H4 (cell line): ENCODE measurements at regions not wholly inside any gene's neighbourhood (a gene's known extent, or its start where the extent isn't known, plus 50 kb on each side); places are given as distances from the start of the nearest gene placed in this dataset.
A peak's percentile ranks its signal among the peaks of the same experiment; 100 is the strongest.
"Not testable (repeated sequence)": the region's sequence is repeated elsewhere in the genome, so short reads cannot be mapped to it uniquely, and the experiment has no call there.

Source experiments
- DNase-seq: peaks from one replicate; pipeline ENCODE4 v3.0.0-alpha.2; 2015; ENCODE audit warnings: low spot score

DNA sequence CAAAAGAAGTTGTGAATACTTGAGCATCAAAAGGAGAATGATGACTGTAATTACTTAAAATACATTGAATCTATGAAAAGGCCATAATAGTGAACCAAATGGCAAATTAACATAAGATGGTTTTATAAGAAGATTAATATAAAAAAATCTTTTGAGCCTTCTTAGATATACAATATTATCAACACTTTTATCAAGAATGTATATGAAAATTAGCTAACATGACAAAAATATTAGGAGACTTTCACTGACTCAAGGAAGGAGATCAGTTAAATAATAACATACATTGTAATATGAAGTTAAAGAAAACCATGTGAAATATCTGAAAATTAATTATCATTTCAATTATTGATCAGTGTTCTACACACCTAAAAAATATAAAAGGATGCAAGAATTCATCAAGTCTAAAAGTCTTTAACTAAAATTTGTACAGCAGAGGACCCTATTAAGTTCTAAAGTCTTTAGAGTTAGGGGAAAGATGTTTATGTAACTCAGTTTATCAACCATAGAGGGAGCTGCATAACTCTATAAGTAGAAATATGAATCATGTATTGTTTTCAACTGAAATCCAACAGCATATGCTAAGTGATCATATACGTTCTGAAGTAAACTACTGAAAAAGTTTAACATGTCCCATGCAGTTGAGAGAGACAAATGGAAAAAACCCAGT lies 756.1 kb upstream of the MIR17HG start:
- DNase-seq, result no peak

DNA sequence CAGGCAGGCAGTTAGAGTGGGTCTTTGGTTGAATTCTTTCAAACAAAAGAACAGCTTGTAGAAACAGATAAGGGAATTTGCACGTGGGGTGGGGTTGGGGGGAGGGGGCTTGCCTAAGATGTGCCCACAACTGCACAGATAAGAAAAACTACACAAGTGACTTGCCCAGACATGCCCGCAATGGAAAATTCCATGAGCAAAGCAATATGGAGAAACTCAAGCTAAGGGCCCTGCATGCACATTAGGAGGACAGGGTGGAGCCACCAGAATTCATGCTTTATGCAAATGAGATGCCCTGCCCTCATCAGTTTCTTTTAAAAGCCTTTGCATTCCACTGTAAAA lies 755.6 kb upstream of the MIR17HG start:
- no peak for DNase-seq

DNA sequence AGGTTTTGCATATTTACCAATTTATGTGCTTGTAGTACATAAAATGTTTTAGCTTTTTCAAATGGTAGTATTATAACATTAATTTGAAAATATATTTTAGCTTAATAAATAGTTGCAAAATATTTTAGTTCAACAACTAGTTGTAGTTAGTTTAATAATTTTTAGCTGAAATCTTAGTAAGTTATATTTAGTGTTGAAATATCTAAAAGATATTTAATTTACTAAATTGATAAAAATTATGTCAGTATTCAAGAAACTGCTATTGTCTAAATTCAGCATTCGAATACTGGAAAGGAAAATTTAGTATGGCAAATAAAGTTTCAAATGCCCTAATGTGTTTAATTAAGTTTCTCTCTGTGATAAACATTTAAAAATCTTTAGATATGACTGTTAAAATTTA lies 754.5 kb upstream of the MIR17HG start:
- no peak for DNase-seq

DNA sequence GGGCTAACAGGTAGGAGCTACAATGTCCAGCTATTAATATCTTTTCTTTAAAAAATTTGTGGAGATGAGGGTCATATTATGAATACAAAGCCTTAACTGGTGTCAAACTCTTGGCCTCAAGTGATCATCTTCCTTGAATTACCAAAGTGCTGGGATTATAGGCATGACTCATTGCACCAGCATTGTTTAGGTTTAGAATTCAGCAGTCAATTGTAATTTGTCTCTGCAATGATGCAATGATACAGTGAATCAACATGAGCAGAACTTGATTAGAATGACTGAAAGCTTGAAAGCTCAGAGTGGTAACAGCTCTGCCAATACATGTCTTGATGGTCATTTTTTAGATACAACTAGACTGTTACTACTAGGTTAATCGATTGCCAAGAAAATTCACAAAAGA lies 752.8 kb upstream of the MIR17HG start:
- DNase-seq, result peak; percentile 23

DNA sequence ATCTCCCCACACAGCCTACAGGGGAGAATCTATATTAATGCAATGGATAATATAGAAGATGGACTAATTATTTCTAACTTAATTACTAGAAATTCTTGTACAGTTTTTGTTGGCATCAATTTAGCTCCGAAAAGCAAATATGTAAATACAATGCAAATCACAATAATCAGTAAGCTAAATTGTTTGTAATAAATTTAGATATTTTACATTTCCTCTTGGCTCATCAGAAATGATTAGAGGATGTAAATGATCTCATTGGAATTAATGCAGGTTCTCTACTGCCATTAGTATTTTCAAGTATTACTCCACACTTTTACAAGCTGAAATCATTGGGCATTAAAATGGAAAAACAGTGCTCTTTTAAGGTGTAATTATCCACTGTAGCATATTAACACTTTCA lies 741.8 kb upstream of the MIR17HG start:
- no peak for DNase-seq

DNA sequence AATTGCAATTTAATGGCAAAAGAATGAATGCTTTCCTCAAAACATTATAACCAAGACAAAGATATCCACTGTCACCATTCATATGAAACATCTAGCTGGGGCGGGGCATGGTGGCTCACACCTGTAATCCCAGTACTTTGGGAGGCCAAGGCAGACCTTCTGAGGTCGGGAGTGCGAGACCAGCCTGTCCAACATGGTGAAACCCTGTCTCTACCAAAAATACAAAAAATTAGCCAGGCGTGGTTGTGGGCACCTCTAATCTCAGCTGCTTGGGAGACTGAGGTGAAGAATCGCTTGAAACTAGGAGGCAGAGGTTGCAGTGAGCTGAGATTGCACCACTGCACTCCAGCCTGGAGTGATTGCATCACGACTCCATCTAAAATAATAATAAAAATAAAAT lies 740.6 kb upstream of the MIR17HG start:
- DNase-seq, result not testable (repeated sequence)

DNA sequence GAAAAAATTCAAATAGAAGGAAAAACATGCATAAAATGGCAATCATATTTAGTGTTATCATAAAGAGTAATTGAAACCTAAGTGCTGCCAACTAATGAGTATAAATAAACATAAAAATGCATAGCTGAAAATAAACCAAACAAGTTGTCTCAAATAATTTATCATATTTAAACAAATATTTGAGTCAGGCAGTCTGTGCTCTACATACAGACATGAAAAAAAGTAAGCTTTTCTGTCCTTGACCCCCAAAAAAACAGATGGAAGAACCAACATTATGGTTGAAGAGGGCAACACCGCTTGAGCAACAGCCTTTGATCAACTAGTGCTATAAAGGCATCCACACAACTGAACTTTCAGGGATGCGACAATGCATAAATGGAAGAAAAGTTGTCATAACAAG lies 735.1 kb upstream of the MIR17HG start:
- DNase-seq, result no peak

DNA sequence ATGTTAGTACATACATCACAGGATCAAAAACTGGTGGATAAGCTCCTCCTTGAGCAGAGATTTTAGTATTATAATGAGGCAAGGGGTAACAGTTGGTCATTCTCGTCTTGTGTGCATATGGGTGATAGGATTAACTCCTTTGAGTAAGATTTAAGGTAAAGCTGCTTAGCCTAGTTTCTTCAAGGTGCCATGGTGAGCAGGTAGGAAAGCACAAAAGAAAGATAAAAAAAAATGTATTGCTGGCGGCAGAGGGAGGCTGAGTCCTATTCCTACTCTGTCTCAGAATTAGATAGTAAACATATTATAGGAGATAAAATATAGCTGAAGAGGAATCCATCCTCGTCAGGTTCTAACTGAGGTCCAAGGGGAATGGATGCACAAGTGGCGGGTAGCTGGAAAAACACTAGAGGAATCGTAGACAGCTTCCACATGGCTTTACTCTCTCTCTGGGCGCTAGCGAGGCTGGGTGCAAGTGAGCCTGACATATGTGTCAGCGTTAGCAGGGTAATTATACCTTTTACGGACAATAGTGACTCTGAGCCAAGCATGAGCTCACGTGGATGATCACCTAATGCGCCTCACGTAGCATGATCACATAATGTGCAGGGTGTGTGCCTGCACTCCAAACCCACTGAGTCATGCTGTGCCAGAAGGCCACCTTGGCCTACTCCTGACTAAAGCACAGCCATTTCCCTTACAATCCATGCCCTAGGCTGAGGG lies 734.3 kb upstream of the MIR17HG start:
- no peak for DNase-seq

DNA sequence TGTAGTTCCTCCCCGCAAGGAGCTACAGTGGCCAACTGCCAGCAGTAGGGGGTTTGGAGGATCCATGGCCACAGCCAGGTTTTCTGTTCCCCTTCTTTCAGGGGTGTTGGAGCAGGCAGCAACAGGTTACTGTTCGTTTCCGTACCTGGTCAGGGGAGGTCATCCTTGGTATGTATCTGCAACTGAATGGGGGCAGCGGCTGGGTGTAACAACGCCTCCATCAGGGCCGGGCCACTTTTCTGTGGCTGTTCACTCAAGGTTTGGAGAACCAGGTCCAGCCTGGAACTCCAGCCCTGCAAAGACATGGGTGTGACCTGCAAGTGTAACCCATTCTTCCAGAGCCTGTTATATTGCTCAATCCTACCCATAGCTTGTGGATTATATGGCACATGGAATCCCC lies 732.3 kb upstream of the MIR17HG start:
- no peak for DNase-seq

DNA sequence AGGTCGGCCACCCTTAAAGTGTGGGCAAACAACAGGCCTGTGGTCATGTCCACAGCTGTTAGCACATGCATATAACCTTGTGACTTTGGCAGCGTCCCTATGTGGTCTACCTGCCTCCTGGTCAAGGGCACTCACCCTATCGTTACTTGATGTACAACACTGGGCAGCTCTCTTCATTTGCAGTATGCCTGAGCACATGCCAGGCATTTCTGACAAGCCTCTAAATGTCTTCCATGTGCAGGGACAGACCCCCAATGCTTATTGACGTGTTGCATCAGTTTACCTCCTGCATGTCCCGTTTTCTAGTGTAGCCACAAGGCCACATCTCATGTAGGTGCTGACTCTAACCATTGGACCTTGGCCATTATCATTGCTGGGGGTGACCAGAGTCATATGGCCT lies 731.7 kb upstream of the MIR17HG start:
- no peak for DNase-seq

DNA sequence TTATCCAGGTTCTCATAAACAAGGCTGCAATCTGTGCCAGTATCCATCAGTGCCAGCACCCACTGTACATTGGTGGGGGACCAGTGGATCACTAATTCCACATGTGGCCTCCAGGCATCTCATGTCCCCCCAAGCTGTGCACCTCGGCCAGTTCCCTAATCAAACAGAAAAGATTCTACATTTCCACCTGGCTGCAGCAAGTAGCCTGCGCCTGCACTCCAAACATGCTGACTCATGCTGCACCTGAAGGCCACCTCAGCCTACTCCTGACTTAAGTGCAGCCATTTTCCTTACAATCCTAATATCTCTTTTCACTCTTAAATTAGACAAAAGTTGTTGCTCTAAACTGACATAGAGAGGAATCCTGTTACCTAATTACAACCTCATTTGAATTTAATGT lies 729.4 kb upstream of the MIR17HG start:
- no peak for DNase-seq

DNA sequence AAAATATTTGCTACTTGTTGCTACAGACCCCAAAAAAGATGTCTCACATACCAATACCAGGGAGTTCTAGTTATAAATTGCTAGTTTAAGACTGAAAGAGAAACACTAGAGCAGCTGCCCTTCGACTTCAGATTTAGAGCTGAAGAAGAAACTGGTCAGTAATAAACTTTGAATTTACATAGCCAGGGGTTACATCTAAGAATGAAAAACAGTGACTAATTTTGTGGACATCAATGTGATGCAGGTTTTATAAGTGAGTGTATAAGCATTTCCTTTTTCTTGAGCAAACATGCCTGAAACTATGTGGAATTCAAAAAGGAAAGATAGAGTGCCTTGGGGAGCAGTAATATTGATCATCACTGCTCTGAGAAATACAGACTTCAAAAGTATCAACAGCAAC lies 724.9 kb upstream of the MIR17HG start:
- no peak for DNase-seq

DNA sequence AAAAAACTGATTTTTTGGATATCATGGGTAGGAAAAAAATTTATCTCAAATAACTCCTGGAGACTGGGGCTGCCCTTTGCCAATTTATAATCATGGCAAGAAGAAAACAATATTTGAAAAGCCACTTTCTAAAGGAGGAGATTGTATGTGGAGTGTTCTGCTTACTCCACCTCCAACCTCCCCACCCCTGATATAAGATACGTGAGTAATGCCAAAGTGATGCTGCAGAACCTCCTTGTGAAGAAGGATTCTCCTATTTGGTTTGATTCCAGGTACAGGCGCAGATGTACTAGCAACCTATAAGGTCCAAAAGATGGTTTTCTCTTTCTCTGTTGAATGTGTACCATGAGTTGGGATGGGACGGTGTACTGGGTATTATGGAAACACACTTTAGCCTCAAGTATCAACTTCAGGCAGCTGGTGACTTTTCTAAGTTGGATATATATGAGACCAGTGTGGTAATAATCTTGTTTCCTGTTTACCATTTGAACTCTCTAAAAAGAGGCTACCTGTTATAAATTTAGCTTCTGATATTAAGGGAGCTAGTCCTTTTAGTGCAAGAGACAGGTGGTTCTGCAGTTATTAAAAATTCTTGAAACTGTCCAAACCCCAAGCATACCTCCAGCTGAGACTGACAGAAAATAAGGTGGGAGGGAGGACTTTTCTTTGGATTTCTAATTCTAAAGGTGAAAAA lies 724.0 kb upstream of the MIR17HG start:
- DNase-seq, result no peak

DNA sequence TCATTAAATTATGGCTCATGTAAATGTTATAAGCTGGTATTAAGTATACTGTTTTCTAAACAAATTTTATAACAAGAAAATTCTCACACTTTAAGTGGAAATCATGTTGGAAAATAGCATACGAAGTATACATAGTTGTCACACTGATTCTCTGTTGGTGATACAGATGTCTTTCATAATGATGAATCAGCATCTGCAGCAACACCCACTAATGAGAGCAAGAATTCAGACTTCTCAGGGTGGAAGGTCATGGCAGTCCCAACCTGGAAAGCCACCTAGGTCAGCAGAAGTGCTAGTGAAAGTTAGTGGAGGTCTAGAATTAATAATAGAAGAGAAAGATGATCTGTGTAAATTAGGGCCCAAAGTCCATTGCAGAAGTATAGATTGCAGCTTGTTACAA lies 719.7 kb upstream of the MIR17HG start:
- DNase-seq, result no peak

DNA sequence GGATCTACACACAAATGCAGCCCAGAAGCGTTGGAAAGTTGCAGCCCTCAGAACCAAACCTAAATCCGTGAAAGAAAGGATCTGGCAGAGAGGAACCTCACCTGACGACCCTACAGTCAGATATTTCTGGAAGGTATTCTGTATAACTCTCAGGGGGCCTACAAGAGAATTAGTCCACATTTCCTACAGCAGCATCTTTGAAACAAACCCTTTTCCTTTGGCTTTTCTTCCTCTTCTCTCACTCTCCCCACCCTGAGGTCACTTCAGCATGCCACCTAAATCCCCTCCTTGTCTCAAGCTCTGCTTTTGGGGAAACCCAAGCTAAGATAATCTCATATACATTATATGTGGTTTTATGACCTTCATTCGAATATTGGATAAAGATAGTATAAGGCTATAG lies 719.0 kb upstream of the MIR17HG start:
- DNase-seq, result no peak

DNA sequence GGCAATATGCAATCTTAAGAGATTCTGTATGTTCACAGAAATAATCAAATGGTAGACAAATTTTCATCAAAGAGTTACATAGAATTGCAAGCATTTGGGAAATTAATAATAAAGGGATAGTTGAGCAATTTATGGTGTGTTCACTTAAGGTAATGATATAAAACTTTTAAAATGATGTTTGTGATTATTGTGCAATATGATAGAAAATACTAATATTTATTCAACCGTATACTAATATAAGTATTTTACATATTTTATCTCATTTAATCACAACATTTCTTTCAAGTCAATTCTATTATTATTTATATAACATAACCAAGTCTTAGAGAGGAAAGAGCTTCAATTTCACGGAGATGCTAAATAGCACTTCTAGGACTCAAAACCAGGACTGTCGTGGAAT lies 716.8 kb upstream of the MIR17HG start:
- no peak for DNase-seq

DNA sequence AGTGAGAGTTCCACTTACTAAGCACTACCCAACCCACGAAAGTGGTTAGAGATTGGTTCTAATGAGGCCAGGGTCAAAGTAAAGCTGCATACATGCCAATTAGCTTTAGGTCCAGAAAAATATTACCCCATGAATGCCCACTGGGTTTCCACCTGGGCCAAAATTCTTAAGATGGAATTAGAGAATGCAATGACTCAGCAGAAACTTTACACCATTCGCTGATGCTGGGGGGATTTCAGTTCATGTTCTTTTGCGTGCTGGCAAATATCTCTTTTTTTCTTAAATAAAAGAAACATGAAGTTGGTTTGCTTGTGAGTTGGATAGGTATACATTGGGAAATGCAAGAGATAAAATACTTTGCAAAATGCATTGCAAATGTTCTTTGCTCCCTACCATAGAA lies 715.3 kb upstream of the MIR17HG start:
- DNase-seq, result no peak

DNA sequence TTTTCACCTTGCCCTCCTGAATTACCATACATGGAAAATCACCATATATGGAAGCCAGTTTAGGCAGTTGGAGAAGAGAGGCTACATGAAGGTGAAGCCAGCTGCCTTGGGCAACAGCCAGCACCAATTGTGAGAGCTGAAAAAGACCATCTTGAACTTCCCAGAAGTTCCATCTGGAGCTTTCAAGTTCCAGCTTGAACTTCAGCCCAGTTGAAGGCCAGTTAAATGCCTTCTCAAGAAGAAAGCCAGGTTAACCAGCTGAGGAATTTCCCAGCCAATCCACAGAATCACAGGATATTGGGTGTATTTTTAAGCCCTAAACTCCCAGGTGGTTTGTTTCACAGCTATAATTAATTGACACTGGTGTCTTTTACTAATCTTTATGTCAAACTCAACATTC lies 713.6 kb upstream of the MIR17HG start:
- no peak for DNase-seq

DNA sequence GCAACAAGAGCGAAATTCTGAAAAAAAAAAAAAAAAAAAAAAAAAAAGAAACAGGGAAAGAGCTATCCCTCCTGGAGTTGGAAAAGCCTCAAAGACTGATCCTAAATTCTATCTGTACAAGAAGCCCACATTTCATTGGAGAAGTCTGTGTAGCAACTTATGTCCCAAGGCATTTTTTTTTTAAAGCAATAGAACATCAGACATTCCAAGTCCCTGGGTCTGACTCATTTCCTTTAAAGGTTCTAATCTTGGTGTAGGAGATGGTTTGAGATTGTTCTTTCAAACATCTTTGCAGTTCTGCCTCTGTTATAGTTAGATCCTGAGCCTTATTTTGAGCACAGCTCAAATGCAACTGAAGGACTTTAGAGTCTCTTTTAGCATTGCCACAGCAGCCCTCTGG lies 706.5 kb upstream of the MIR17HG start:
- peak; percentile 5 for DNase-seq

DNA sequence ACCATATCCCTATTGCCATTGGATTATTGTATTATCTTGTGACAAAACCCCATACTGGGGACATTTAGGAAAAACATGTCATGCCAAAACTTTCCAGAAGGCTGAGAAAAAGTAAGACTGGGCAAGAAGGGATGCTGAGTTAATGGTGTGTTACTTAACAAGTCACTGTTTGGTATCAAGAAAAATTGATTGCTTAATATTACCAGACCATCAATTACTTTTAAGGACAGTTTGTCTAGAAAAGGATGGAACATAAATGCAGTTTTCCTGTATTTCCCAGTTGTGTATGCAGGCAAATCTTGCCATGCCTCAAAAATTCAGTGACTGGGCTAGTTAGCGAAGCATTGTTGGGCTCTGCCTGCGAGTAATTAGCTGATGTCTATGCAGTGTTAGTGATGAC lies 705.6 kb upstream of the MIR17HG start:
- DNase-seq, result no peak

DNA sequence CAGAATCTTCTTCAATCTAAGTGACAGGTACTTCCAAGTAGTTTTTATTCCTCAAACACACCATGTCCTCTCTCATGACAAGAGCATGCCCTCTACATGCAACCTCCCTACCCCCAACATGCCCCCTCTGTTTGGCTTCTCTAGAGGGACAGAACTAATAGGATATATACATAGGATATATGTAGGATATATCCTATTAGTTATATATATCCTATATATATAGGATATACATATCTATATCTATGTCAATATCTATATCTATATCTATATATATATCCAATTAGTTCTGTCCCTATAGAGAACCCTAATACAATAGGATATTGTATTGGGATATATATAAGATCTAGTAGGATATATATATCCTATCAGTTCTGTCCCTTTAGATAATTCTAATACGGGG lies 701.9 kb upstream of the MIR17HG start:
- DNase-seq, result no peak

DNA sequence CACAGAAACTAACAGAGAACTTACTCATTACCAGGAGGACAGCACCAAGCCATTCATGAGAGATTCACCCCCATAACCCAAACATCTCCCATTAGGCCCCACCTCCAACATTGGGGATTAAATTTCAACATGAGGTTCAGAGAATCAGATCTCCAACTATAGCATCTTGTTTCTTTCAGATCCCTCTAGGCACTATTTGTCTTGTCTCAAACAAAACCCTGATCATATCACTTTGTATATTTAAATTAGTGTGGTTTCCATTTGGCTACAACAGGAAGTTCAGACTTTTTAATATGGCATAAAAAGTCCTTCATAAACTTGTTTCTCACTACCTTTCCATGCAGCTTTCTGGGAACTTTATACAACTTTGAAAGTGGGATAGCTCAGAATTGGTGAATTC lies 699.0 kb upstream of the MIR17HG start:
- DNase-seq, result no peak

DNA sequence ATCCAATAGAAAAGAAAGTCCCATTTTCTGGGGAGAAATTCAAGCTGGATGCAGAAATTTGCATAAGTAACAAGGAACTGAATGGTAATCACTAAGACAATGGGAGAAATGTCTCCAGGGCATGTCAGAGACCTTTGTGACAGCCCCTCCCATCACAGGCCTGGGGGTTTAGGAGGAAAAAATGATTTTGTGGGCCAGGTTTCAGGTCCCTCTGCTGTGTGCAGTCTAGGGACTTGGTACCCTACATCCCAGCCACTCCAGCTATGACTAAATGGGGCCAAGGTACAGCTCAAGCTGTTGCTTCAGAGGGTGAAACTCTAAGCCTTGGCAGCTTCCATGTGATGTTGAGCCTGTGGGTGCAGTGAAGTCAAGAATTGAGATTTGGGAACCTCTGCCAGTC lies 695.5 kb upstream of the MIR17HG start:
- no peak for DNase-seq
